Ishikawa (cell line): ENCODE measurements at regions not wholly inside any gene's neighbourhood (a gene's known extent, or its start where the extent isn't known, plus 50 kb on each side); places are given as distances from the start of the nearest gene placed in this dataset.

Experiments
- CEBPB ChIP-seq: IDR thresholded peaks from 2 replicates; pipeline ENCODE4 v1.6.1; 2012
- CREB1 ChIP-seq: IDR thresholded peaks from 2 replicates; pipeline ENCODE4 v1.6.1; 2012; ENCODE audit warnings: low read depth
- EGR1 ChIP-seq: IDR thresholded peaks from 2 replicates; pipeline ENCODE4 v1.6.1; 2012
- EP300 ChIP-seq: IDR thresholded peaks from 2 replicates; pipeline ENCODE4 v1.6.1; 2012; ENCODE audit warnings: borderline replicate concordance
- FOXM1 ChIP-seq: IDR thresholded peaks from 2 replicates; pipeline ENCODE4 v1.6.1; 2012; ENCODE audit warnings: low read depth, borderline replicate concordance
- NFIC ChIP-seq: IDR thresholded peaks from 2 replicates; pipeline ENCODE4 v1.6.1; 2012
- RAD21 ChIP-seq: IDR thresholded peaks from 2 replicates; pipeline ENCODE4 v1.6.1; 2012; ENCODE audit warnings: low read depth
- TAF1 ChIP-seq: IDR thresholded peaks from 2 replicates; pipeline ENCODE4 v1.6.1; 2012; ENCODE audit warnings: low read depth, mild to moderate bottlenecking
- TCF12 ChIP-seq: IDR thresholded peaks from 2 replicates; pipeline ENCODE4 v1.6.1; 2012; ENCODE audit warnings: low read depth
- TEAD4 ChIP-seq: IDR thresholded peaks from 2 replicates; pipeline ENCODE4 v1.6.1; 2012
- YY1 ChIP-seq: IDR thresholded peaks from 2 replicates; pipeline ENCODE4 v1.6.1; 2012; ENCODE audit warnings: low read depth
- ZBTB7A ChIP-seq: IDR thresholded peaks from 2 replicates; pipeline ENCODE4 v1.6.1; 2012; ENCODE audit warnings: low read depth
- TF ChIP-seq, protein P1 (sequence below): IDR thresholded peaks from 2 replicates; pipeline ENCODE4 v1.6.1; 2012
- TF ChIP-seq, protein P2 (sequence below): IDR thresholded peaks from 2 replicates; pipeline ENCODE4 v1.6.1; 2012
- TF ChIP-seq, protein P3 (sequence below): IDR thresholded peaks from 2 replicates; pipeline ENCODE4 v1.6.1; 2012; ENCODE audit warnings: low read depth, mild to moderate bottlenecking

DNA sequence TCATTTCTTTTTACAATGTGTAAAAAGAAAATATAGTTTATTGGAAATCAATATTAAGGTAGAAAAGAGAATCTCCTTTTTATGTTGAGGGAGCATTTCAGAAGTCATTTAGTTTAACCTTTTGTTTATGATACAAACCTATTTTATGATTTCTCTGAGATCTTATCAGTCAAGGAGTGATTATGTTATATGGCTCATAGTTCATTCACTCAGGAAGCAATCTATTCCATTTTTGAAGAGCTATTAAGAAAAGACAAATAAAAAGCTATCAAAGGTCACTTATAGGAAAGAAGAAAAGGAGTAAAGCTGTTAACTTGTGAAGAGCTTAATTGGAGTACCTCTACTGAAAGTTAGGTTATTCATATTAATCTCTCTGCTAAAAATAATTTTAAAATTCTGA, 526.6 kb upstream of the JAG1 start:
- TF ChIP-seq CEBPB (no peak), TCF12 (no peak), TAF1 (no peak), TEAD4 (no peak), EGR1 (no peak), CREB1 (no peak), FOXM1 (no peak)
- TF ChIP-seq, protein P1, sequence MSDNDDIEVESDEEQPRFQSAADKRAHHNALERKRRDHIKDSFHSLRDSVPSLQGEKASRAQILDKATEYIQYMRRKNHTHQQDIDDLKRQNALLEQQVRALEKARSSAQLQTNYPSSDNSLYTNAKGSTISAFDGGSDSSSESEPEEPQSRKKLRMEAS, result no peak

DNA sequence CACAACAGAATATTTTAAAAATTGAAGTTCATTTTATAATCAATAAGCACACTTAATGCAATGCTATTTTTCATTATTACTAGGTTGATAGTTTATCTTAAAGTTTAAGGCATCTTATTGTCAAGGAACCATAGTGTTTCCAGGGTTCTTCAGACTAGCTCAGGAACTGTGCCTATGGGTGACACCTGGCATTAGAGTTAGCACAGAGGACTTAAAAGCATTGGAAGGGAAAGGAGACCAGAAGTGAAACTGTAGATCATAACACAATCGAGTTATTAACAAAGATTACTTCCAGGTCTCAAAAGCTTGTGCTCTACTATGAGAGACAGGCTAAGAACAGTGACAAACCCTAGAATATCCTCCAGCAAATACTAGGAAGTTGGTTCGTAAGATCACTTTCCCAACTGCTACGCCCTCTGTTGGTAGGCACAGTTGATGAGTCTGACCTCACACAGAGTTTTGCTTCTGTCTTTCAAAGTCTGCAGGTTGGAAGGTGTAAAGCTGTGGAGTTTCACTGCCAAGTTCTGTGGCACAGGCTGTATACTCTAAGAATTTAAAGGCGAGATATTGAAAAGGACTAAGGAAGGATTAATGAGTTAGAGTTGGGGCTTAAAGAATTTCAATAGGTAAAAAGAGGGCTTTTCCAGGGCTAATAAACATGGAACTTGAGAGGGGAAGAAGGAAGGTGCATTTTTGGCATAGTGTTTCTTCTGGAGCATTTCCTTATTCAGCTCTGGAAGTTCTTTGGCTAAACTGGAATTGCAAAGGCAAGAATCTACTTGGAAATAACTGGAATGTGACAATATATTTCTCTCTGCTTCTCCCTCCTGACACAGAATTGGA, 531.3 kb upstream of the JAG1 start:
- TF ChIP-seq RAD21 (peak; percentile 81), NFIC (no peak)

DNA sequence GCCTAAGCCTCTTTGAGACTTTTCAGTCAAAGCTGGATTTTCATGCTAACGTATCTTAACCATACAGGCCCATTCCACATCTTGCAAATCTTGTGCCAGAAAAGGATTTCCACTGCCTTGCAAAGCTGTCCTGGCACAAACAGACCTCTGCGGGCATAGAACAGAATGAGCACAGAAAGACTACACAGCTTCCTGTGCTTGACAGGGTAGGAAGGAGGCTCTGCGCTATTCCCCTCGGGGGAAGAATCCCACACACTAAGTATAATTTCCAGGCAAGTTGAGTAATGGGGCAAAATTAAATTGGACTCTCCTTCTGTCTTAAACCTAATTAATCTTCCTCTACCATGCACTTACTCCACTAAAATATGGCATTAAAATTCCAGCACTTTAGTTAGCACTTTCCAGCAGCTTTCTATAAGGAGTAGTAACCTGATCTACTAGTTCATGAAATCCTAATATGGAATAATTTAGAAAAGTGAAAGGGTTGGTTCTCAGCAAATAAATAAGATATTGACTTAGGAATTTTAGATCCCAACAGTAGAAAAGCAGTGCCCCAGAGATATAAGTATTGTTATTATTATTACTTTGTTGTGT, 532.1 kb upstream of the JAG1 start:
- TF ChIP-seq, protein P1, result no peak
- TF ChIP-seq TEAD4 (peak; percentile 27; the same call in 1 of the 2 replicates), CEBPB (no peak)

DNA sequence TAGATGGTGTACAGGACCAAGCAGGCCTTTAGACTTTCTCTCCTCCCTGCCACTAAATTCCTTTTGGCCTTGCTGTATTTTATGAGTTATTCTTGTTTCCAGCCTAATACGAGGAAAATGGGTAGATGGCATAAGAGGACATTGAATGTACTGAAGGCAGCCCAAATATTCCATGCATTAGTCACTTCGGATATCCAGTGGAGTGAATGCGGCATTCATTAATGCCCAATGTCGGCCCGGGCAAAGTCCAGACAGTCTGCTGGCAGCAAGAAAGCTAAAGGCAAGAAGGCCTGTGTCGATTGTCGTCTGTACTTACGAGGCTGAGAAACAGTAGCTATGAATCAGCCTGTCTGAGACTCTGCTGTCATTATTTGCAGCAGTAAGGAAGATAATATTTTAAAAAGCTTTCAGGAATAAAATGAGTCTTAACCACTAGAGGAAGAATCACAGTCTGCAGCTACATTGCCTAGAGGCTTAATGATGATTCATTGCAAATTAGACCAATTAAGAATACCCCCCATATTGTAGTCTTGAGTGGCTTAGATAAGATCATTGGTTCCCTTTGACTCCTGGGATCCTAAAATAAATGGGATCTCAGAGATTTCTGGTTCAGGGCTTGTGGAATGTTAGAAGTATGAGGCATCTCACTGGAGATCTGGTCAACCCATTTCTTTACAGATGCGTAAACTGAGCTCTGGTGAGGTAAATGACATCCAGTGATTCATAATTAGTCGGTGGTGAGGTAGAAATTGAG, 534.1 kb upstream of the JAG1 start:
- TF ChIP-seq, protein P2, sequence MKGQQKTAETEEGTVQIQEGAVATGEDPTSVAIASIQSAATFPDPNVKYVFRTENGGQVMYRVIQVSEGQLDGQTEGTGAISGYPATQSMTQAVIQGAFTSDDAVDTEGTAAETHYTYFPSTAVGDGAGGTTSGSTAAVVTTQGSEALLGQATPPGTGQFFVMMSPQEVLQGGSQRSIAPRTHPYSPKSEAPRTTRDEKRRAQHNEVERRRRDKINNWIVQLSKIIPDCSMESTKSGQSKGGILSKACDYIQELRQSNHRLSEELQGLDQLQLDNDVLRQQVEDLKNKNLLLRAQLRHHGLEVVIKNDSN, result no peak
- TF ChIP-seq, protein P3, sequence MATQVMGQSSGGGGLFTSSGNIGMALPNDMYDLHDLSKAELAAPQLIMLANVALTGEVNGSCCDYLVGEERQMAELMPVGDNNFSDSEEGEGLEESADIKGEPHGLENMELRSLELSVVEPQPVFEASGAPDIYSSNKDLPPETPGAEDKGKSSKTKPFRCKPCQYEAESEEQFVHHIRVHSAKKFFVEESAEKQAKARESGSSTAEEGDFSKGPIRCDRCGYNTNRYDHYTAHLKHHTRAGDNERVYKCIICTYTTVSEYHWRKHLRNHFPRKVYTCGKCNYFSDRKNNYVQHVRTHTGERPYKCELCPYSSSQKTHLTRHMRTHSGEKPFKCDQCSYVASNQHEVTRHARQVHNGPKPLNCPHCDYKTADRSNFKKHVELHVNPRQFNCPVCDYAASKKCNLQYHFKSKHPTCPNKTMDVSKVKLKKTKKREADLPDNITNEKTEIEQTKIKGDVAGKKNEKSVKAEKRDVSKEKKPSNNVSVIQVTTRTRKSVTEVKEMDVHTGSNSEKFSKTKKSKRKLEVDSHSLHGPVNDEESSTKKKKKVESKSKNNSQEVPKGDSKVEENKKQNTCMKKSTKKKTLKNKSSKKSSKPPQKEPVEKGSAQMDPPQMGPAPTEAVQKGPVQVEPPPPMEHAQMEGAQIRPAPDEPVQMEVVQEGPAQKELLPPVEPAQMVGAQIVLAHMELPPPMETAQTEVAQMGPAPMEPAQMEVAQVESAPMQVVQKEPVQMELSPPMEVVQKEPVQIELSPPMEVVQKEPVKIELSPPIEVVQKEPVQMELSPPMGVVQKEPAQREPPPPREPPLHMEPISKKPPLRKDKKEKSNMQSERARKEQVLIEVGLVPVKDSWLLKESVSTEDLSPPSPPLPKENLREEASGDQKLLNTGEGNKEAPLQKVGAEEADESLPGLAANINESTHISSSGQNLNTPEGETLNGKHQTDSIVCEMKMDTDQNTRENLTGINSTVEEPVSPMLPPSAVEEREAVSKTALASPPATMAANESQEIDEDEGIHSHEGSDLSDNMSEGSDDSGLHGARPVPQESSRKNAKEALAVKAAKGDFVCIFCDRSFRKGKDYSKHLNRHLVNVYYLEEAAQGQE, result no peak
- TF ChIP-seq NFIC (no peak), CEBPB (no peak), TCF12 (no peak), EGR1 (no peak), TEAD4 (peak; percentile 62; the same call in 1 of the 2 replicates), YY1 (no peak), TAF1 (no peak), EP300 (peak; percentile 52; the same call in 1 of the 2 replicates), FOXM1 (no peak)
- TF ChIP-seq, protein P1, result no peak

DNA sequence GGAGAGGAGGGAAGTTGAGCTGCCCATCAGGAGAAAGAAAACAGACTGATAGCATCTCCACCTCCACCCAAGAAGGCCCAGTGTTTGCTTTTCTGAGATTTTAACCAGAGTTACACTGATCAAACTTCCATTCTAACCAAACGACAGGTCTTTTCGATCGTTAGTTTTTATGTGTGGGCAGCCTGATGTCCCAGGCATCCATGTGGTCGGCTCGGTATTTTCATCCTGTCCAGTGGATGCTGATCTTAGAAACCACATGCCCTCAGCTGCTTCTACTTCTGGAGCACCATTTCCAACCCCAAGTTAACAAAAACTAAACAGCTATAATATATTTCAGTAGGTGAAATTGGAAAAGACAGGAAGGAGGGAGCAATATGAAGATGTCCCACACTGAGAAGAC, 536.8 kb upstream of the JAG1 start:
- TF ChIP-seq CREB1 (no peak), TEAD4 (no peak), TAF1 (no peak), EGR1 (no peak), RAD21 (no peak)
- TF ChIP-seq, protein P2, result no peak

DNA sequence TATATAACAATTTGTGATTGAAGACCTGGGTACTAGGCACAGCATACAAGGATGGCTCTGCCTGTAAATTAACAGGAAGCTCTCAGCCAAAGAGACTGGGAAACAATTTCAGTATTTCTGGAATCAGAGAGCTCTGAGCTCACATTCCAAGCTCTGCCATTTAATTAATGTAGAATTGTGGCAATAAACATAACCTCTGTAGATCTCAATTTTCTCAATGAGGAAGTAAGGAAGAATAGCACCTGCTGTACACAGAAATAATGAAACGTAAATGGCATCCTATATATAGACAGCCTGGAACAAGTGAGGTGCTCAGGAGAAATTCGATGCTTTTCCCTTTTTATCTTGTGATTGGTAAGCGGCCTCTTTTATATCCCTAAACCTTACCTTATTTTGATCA, 538.5 kb upstream of the JAG1 start:
- TF ChIP-seq, protein P2, result no peak
- TF ChIP-seq, protein P1, result no peak

DNA sequence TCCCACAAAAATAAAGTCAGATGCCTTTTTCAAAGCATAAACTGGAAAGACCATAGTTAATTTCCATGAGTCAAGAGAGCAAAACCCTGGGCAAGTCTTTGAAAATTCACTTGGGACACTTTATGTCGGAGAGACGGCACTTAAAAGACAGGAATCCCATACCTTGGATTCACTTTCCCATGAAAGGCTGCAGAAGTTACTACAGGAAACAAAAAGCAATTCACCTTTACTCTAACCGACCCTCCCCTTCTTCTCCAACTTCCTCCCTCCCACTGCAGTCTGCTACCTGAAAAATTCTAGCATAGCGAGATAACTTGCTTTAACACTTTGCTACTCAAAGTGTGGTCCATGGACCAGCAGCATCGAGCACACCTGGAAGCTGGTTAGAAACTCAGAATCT, 539.1 kb upstream of the JAG1 start:
- TF ChIP-seq, protein P1, result no peak
- TF ChIP-seq YY1 (no peak), NFIC (no peak), FOXM1 (no peak), RAD21 (no peak), EGR1 (no peak), CEBPB (no peak), TCF12 (no peak), CREB1 (no peak), ZBTB7A (no peak), TAF1 (no peak), TEAD4 (no peak)
- TF ChIP-seq, protein P3, result no peak
- TF ChIP-seq, protein P2, result no peak
